ELR (cell line): ENCODE measurements at regions not wholly inside any gene's neighbourhood (a gene's known extent, or its start where the extent isn't known, plus 50 kb on each side); places are given as distances from the start of the nearest gene placed in this dataset.
A peak's percentile ranks its signal among the peaks of the same experiment; 100 is the strongest.

ENCODE experiments used
- DNase-seq: peaks from one replicate; pipeline ENCODE4 v3.0.0-alpha.2; 2015; ENCODE audit warnings: low read depth

DNA sequence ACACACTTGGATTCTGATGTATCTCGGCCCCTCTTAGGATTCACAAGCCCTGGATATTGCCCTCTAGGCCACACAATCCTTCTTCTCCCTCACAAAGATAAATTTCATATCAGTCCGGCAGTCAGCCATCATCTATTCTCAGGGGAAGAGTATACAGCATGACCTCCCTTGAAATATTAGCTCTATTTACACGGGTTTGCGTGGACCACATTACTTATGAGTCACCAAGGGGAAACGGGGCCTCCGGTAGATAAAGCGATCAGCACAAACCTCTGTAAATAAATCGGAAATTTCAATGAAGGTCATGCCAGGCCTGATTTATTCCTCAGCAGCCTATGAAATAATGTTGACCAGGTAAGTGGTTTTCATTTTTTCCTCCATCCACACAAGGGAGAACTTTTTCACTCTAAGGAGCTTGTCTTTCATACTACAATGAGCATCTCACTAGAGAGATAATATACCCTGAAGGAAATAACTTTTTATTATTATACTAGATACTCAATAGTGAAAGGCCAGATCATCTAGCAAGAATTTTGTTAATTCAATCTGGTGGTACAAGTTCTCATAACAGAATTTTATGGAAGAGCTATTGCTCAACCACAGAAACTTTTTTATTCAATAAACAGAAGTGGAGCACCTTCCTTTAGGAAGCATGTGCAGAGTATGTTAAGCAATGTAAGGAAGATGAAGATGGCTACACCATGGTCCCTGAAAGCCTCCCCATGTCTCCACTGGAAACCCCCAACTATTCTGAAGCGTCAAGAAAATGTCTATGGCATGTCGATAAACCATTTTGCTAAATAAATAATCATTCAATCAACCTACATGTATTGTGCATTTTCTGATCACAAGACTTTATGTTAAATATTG lies 125.2 kb upstream of the PIK3C3 start:
- peak; percentile 82 for DNase-seq

DNA sequence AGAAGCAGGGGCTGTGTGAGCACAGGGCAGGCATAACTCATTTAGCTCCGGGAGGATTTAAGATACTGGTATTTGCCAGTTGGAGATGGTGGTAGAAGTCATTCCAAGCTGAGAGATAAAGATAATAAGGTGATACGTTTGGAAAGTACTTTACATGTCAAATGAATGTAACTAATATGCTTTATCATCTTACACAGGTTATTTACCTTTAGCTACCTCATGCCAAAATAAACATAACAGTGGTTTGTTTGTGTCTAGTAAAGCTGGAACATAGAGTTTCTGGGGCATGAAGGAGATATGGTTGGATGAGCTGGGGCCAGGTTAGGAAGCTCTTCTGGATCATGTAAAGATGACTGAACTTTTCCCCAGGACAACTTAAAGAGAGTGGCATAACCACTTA lies 126.9 kb upstream of the PIK3C3 start:
- no peak for DNase-seq

DNA sequence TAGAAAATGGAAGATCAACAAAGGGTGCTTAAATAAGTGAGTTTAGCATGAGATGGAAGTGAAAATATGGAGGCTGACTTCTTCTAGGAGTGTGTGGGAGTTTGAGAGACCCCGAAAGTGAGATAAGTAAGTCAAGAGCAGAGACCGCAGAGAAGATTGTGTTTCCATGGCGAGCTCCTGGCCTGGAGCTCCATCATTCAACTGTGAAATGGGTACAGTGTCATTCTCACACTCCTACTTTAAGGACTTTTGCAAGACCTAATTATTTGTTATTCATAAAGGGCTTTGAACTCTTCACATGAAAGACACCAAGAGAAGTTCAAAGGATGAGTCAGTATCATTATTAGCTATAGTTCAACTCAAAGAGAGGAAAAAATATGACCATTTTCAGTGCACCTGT lies 134.2 kb upstream of the PIK3C3 start:
- DNase-seq, result no peak

DNA sequence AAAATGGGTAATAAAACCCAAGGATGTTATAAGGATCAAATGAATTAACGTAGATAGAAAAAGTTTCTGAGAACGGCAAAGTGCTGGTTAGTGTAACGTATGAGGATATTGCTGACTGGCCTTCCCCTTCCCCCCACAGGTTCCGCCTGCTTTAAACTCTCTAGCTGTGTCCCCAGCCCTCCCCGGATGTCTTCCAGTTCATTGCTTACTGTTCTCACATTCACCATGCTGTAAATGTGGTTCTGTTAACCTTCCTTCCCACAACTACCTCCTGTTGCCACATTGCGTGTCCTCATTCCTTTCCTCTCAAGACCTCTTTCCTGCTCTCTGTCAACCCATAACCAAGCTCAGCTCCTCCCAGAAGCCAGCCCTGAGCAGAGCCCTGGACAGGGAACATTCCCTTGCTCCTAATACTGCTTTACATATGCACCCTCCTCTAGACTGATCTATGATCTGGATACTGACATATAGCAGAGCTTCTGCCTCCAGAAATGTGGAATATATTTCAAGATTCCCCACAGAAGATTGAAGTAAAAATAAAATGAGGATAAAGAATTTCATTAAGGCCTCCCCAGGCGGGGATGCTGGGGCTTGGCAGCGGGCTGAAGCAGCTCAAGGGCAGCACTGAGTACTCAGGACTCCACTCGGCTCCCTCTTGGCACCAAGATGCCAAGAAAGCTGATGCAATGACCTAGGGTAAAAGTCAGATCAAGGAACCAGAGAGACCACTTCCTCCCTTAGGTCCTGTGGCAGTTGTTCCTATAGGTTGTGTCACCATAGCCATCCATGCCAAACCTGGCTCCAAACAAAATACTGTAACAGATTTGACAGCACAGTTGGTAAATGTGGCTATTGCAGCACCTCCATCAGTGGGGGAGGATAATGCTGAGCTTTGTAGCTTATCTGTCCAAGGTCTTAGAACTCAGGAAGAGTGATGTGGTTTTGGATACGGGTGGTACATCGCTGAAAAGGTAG lies 136.4 kb upstream of the PIK3C3 start:
- no peak for DNase-seq

DNA sequence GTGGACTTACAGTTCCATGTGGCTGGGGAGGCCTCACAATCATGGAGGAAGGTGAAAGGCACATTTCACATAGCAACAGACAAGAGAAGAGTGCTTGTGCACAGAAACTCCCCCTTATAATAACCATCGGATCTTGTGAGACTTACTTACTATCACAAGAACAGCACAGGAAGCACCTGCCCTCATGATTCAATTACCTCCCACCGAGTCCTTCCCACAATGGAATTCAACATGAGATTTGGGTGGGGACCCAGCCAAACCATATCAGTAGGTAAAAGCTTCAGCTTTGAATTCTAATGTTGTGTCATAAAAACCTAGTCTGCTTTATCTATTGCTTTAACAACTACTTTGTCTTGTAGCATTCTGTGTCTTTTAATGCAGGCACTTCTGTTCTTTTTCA lies 140.4 kb upstream of the PIK3C3 start:
- DNase-seq, result no peak

DNA sequence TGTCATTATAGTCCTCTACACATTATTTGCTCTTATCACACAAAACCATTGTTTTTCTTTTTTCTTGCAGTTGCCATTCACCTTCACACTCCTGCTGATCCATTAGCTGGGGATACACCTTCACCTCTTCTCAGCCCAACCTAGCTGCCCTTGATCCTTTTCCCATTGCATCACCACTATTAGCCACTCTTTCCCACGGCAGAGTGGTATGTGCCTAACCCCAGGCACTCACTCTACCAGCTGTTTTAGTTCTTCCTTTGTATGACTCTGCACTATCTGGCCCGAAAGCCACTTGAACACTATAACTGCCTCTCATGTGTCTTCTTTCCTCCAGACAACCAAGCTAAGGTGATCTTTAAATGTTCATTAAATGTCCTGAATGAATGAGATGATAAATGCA lies 145.4 kb upstream of the PIK3C3 start:
- DNase-seq, result peak; percentile 8

DNA sequence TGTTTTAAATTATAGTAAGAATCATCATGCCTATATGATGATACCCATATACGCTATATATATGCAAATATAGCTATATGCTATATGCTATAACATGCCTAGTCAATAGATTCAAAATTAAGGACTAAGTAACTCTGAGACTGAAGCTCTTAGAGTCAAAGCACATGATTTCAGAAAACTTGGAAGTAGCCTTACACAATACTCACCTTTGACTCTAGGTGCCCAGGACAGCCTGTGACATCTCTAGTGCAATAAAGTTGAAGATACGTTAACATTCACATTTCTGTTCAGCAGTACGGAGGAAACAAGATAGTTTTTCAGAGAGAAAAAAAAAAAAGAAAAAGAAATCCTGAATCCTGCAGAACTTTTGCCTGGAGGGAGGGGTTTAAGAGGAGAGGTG lies 149.7 kb upstream of the PIK3C3 start:
- no peak for DNase-seq

DNA sequence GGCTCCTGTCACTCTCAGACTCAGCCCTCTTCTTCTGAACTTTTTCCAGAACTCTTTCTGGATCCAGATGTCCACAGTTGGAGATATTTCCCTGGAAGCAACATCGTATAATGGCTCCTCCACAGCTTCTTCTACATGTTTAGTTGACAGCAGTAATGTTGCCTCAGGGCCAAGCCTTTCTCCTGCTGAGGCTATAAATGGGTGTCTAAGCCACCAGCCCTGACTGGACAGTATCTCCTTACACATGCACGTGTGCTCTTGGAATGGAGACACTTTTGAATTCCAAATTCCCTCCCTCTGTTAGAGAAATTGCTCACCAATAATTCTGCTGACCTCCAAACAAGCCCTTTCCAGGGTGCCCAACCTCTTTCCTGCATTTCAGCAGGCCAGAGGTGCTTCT lies 156.2 kb upstream of the PIK3C3 start:
- no peak for DNase-seq

DNA sequence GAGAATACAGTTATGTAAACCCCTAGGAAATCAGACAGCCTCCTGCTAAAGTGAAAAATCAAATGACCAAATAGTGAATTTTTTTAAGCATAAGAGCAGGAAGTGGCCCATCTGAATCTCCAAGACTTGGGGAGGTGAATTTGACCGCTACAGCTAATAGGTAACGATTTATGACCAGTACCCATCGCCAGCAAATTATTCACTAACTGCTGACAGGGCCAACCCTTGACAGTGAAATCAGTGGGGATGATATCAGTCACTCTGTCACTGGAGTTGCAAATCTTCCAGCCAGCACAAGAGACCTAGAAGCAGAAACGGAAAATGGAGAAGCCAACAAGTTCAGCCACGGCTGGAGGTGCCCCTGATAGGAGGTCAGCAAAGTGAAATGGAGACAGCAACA lies 164.3 kb upstream of the PIK3C3 start:
- DNase-seq, result no peak

DNA sequence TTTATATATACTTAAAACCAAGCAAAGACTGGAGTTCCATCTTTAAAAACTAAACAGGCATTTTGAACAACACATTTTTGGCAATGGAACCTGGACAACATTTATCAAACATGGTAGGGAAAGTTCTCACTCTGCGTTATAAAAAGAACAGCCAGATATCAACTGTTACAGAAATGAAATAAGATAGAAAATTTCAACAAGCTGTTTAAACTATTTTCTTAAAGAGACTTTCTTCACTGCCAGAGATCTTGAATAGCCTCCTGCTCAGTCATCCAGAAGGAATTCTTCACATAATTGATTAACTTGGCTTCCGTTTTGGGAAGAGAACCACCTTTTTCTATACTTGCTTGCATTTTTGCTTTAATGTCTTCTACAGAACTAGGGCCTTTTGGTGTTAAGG lies 166.0 kb upstream of the PIK3C3 start:
- DNase-seq, result no peak

DNA sequence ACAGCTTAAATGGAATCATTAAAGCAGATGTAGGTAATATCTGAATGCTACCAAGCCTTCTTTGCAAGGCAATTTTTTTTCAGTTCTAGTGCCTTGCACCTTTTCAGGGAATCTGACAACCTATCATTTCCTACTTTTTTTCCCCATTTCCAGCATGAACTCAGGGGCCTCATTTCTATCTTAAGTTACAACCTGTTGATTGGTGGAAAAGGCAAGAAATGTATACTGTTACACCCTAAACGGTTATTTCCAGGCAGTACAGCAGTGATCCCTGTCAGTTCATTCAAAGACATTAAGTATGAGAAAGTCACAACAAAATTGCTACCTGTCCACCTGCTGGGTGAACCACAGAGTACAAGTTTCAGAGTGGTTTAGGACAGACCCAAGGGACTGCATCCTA lies 171.2 kb upstream of the PIK3C3 start:
- DNase-seq, result no peak

DNA sequence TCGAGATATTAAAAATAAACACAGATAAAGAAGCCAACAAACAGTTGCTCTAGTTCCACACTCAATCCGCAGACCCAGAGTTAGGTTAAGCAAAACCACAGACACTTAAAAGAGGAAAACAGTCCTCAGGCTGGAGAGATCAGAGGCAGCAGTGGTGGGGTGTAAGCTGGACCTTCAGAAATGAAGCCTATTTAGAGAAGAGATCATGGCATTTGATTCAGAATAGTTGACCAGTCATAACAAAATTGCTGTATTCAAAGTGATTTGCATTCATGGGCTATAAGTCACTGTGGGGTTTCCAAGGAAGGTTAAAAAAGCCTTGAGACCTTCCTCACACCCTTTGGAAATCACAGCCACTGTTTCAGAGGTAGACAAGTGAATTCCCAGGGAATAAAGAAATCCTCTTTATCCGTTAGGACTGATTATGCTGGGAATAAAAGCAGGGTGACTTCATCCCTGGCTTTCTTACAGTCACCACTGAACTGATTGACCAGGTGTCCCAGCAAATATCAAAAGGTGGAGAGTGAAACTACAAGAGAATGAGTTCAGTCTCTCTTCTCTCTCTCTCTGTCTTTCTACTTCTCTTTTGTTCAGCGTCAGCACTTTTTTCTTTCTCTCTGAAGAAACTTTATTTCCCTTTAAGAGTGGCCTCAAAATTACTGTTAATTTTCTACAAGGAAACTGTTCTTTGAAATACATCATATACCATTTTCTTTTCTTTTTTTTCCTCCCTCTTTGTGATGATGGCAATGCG lies 171.8 kb upstream of the PIK3C3 start:
- DNase-seq, result no peak

DNA sequence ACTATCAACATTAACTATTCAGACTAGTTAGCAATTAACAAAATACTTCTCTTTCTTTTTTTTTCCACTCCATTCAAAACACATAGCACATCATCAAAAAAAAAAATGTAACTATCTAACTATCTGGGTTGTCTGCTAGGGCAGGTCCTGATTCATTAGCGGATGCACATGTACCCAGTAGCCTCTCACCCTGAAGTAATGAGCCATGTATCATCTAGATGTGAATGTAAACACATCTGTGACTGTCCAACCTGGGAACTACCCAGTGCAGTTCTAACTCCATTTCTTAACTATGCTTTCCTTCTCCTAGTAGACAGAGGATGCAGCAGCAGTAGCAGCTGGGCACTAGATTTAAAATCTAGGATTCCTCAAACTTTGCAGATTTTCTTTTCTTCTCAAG lies 183.1 kb upstream of the PIK3C3 start:
- DNase-seq, result peak; percentile 79

DNA sequence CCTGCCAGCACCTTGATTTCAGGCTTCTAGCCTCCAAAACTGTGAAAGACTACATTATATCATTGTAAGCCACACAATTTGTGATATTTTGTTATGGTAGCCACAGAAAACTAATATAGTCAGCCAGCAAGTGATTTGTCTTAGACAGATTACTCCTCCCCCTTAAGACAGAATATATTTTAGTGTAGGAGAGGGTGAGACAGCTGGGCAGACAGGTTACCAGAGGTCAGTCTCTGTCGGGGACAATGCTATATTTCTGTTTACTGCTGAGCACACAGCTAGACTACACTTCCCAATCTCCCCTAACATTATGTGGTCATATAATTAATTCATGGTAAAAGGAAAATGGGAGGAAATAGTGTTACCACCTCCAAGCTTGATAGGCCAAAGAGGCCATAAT lies 185.8 kb upstream of the PIK3C3 start:
- DNase-seq, result no peak

DNA sequence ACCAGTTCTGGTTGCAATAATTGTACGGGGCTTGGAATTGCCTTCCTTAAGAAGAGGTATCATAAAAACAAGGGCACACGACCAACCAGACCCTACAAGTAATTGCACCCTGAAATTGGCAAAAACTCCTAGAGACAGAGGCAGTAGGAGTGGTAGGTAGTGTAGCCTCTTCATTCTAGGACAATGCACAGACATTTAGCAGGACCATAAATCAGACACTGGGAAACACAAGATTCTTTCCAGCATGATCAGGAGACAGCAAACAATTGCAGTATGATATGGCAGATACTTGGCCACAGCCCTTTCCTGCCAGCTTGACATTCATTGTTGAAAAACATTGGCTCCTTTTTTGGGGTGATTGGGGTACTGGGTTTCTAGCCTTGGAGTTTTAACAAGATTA lies 186.6 kb upstream of the PIK3C3 start:
- DNase-seq, result no peak

DNA sequence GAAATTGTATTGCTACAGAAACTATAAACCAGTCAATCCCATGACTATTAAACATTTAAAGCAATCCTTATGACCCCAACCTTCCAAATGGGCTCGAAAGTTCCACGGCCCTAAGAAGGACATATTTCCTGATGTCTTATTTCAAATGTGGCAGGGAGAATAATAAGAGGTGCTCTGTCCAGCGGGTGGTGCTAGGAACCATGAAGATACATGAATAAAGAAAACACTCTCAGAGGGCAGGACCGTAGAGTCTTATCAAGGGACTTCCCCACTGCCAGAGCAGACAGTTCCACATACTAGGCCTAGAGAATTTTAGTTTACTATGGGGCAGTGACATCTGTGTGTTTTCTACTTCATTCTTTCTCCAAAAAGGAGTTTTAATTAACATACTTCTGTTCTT lies 187.1 kb upstream of the PIK3C3 start:
- peak; percentile 74 for DNase-seq

DNA sequence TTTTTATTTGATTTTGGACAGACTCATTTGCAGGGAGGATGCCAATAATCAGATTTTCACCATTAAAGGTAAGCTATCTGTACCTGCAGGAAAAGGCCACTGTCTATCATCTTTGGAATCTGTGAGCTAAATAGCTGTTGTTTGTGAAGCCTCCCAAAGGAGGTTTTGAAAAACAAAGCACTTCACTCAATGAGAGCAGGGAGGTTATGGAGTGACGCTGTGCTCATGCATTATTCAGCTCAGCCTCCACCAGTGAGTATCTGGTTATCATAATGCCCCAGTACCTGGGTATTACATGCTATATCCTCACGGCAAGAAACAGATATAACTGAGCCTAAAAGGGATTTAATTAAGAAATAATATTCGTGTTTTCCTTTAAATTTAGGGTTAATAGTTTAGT lies 189.6 kb upstream of the PIK3C3 start:
- DNase-seq, result no peak

DNA sequence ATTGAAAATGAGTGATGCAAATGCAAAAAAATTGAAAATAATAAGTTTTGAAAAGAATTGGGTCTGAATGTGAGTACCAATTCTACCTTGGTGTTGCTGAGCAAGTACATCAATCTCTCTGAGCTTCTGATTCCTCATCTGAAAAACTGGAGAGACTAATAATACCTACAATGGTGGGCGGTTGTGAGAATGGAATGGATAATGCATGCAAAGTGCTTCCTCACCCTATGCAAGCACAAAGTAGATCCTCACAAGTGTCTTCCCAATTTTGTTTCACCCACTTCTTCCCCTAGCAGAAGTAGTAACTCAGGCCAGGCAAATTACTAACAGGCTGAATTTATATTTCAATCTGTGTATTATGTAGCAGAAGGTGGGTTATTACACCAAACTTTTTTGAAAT lies 191.7 kb upstream of the PIK3C3 start:
- DNase-seq, result no peak

DNA sequence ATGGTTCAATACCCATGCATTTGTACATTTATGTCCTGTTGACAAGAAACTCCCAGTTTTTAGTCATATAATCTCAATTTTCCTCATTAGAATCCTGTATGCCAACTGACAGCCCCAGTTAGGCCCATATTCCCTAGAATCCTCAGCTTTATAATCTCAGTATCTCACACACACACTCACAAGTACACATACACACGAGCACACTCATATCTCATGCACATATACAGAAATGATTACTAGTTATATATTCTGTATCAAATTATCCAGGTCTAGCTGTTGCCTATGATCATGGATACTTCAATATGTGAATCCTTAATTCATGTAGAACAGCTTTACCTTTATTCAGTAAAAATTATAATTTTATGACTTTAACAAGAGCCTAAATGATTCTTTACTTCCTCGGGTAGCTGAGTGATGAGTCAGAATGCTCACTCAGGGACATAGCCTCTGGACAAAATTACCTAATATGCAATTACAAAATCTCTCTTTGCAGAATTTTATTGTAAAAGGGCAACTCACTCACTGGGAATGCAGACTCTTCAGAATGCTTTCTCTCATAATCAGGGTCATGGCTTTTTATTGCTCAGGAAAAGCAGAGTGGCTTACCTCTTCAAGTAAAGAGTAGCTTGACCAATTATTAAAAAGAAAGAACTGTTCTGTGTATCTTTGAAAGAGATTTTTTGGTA lies 193.6 kb upstream of the PIK3C3 start:
- peak; percentile 96 for DNase-seq

DNA sequence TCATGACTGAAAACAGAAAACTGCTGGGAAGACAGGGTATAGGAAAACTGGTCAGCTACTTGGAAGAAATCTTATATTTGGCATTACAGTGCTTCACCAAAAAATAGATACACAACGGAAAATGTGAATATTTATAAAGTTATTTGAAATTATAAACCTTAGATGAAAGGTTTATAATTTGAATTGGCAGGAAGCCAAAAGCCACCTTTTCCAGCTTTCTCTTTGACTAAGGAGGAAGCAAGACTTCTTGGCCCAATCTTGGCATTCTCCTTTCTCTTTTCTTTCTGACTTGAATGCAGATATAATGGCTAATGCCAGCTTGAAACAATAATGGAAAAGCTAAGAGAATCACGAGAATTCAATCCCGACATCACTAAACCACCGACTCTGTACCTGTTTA lies 196.5 kb upstream of the PIK3C3 start:
- DNase-seq, result no peak

DNA sequence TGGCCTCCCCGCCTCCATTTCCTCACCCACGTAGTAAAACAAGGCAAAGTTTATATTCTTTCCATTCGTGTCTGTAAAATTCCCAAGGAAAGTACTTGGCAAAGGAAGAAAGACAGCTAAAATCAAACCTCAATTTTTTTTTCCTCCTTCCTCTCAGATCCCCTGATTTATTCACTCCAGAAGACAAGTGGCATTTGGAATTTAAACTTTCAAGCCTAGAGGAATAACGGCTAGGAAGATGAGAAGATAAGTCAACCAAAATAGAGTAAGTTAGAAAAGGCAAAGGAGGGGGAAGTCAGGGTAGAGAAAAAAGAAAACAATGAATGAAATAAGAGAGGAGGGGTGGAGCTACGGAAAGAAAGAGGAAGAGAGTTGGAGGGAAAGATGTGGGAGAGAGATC lies 198.9 kb upstream of the PIK3C3 start:
- no peak for DNase-seq

DNA sequence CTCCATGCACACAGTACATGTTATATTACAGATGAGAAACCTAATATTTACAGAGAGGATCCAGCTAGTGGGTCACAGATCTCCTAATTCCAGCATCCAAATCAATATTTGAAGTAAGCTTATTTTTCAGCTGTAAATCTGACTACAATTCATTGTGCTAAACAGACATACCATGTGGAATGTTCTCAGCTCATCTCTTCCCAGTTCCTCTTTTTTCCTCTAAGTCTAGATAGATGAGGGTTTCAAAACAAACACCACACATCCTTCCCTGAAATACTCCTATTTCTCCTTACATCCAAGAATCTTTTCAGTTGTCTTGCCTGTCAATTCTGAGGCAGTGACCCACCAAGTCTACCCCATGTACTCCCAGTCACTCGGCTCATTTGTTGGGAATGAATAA lies 200.7 kb upstream of the PIK3C3 start:
- no peak for DNase-seq
